SK-N-SH treated with all-trans-retinoic acid at 6 μM for 48 hours (cell line): ENCODE measurements at regions not wholly inside any gene's neighbourhood (a gene's known extent, or its start where the extent isn't known, plus 50 kb on each side); places are given as distances from the start of the nearest gene placed in this dataset.

Source experiments
- ARNTL ChIP-seq: fragments of 450-650 bp; formaldehyde crosslinking; IDR thresholded peaks from 2 replicates; pipeline ENCODE4 v1.5.0; 2020; ENCODE audit warnings: low read depth, mild to moderate bottlenecking, moderate library complexity, borderline replicate concordance
- CREB5 ChIP-seq: fragments of 250-450 bp; sonication (Bioruptor Pico); IDR thresholded peaks from 2 replicates; pipeline ENCODE4 v1.5.1; 2020; ENCODE audit warnings: low read depth, mild to moderate bottlenecking, moderate library complexity
- CSRNP3 ChIP-seq: fragments of 250-450 bp; sonication (Bioruptor Pico); IDR thresholded peaks from 2 replicates; pipeline ENCODE4 v1.5.1; 2021; ENCODE audit warnings: mild to moderate bottlenecking, moderate library complexity
- OSR1 ChIP-seq: fragments of 250-450 bp; sonication (Bioruptor Pico); IDR thresholded peaks from 2 replicates; pipeline ENCODE4 v1.8.0; 2022; ENCODE audit warnings: moderate library complexity, mild to moderate bottlenecking, inconsistent platforms
- PATZ1 ChIP-seq: fragments of 250-450 bp; sonication (Bioruptor Pico); IDR thresholded peaks from 2 replicates; pipeline ENCODE4 v1.8.0; 2020; ENCODE audit warnings: mild to moderate bottlenecking, moderate library complexity, borderline replicate concordance
- RARB ChIP-seq: fragments of 250-450 bp; sonication (Bioruptor Pico); IDR thresholded peaks from 2 replicates; pipeline ENCODE4 v1.8.0; 2021; ENCODE audit warnings: mild to moderate bottlenecking, moderate library complexity
- TOX ChIP-seq: fragments of 250-450 bp; sonication (Bioruptor Pico); IDR thresholded peaks from 2 replicates; pipeline ENCODE4 v1.8.0; 2021; ENCODE audit warnings: mild to moderate bottlenecking, moderate library complexity, borderline replicate concordance
- ZC3H10 ChIP-seq: fragments of 250-450 bp; sonication (Bioruptor Pico); IDR thresholded peaks from 2 replicates; pipeline ENCODE4 v1.5.1; 2021; ENCODE audit warnings: mild to moderate bottlenecking, moderate library complexity
- ZFP3 ChIP-seq: fragments of 250-450 bp; sonication (Bioruptor Pico); IDR thresholded peaks from 2 replicates; pipeline ENCODE4 v1.5.0; 2020; ENCODE audit warnings: mild to moderate bottlenecking, moderate library complexity
- ZFP30 ChIP-seq: fragments of 450-650 bp; formaldehyde crosslinking; IDR thresholded peaks from 2 replicates; pipeline ENCODE4 v1.5.0; 2022; ENCODE audit warnings: mild to moderate bottlenecking, moderate library complexity
- ZNF8 ChIP-seq: fragments of 450-650 bp; formaldehyde crosslinking; IDR thresholded peaks from 2 replicates; pipeline ENCODE4 v1.5.0; 2020; ENCODE audit warnings: mild to moderate bottlenecking, moderate library complexity

- TF ChIP-seq ZFP30 (no peak), CREB5 (no peak), ZC3H10 (no peak), ARNTL (CRISPR knock-in tag) (no peak), OSR1 (CRISPR knock-in tag) (no peak), RARB (CRISPR knock-in tag) (no peak), TOX (CRISPR knock-in tag) (no peak), ZFP3 (CRISPR knock-in tag) (no peak), CSRNP3 (CRISPR knock-in tag) (no peak), PATZ1 (CRISPR knock-in tag) (no peak), ZNF8 (CRISPR knock-in tag) (no peak)
Observed at GRCh38 chr2:129175051-129175450, 804.4 kb upstream of the RAB6C start.
